Activated naive CD8-positive, alpha-beta T cell treated with anti-CD3 and anti-CD28 coated beads, Interleukin-2, amount 10 ng/mL, durations not matched to agents 7 days and 5 days (primary cell): ENCODE measurements at regions not wholly inside any gene's neighbourhood (a gene's known extent, or its start where the extent isn't known, plus 50 kb on each side); places are given as distances from the start of the nearest gene placed in this dataset.

Experiments used
- ATAC-seq: fragments of 150-1000 bp; cut with Tn5 transposase; one replicate; pipeline ENCODE4 v1.10.0; 2021; ENCODE audit warnings: low read depth, moderate library complexity
- POLR2A ChIA-PET: fragments of 350-600 bp; sonication (Branson Sonifier 250); formaldehyde crosslinking; loops from one replicate; lab custom pipeline; 2021; ENCODE audit warnings: antibody characterized with exemption; lab: Charles Lee
- DNase-seq: peaks from one replicate; pipeline ENCODE4 v3.0.0; 2021
- H3K27ac Mint-ChIP-seq: one replicate; pipeline ENCODE4 v1.8.0; 2022; ENCODE audit warnings: mild to moderate bottlenecking, mixed read lengths
- H3K27me3 Mint-ChIP-seq: one replicate; pipeline ENCODE4 v1.8.0; 2022; ENCODE audit warnings: mild to moderate bottlenecking, moderate library complexity, mixed read lengths
- H3K36me3 Mint-ChIP-seq: one replicate; pipeline ENCODE4 v1.8.0; 2021; ENCODE audit warnings: mild to moderate bottlenecking, mixed read lengths
- H3K4me1 Mint-ChIP-seq: one replicate; pipeline ENCODE4 v1.8.0; 2021; ENCODE audit warnings: mixed read lengths
- H3K4me3 Mint-ChIP-seq: one replicate; pipeline ENCODE4 v1.8.0; 2022; ENCODE audit warnings: mild to moderate bottlenecking, moderate library complexity, mixed read lengths
- H3K9me3 Mint-ChIP-seq: one replicate; pipeline ENCODE4 v1.8.0; 2021; ENCODE audit warnings: mixed read lengths

DNA sequence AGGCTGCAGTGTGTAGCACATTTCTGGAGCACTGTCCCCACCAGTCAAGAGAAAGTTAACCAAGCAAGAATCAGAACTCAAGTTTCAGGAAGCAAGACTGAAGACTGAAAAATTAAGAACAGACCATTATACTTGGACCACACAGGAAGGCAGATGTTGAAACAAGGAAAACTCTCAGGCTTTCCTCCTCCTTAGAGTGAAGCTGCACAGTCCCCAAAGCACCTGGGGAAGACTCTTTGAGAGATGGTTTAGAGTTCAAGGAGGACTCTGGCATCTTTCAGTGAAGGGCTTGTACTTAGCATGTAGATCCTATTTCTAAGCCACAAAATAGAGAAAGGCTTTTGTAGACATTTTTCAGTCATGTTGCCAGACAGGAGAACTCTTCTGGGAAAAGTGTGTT is 113.7 kb upstream of the KCTD3 start:
- DNase-seq (no peak), ATAC-seq (no peak)
- H3K36me3 Mint-ChIP-seq: no peaks in the 10 kb centered on the region
- H3K4me1 Mint-ChIP-seq: no peaks in the 10 kb centered on the region
- H3K27me3 Mint-ChIP-seq: no peaks in the 10 kb centered on the region
- H3K9me3 Mint-ChIP-seq: no peaks in the 10 kb centered on the region
- H3K4me3 Mint-ChIP-seq: no peak overlapping the region
- POLR2A ChIA-PET: no interaction called here
- H3K27ac Mint-ChIP-seq: no peak overlapping the region

DNA sequence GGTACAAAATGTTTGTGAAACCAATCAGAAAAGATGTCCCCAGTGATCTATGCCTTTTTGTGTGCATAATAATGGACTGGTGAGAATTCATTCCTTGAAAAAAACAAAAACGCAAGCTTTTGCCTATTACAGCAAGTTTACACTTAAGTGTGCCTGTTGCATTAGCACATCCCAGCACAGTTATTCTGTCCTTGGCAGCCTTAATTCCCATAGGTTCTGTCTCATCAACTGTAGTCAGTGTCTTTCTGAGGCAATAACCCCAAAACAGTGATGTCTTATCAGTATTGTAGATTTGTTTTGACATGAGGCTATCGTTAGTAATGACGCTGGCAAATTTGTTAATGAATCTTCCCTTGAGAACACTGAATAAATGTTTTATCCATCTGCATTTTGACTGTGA is 109.9 kb upstream of the KCTD3 start:
- H3K4me1 Mint-ChIP-seq: no peaks in the 10 kb centered on the region
- H3K9me3 Mint-ChIP-seq: no peaks in the 10 kb centered on the region
- ATAC-seq: no peak
- DNase-seq: no peak
- no peaks in the 10 kb centered on the region for H3K27me3 Mint-ChIP-seq
- no peak overlapping the region for H3K4me3 Mint-ChIP-seq
- no peaks in the 10 kb centered on the region for H3K36me3 Mint-ChIP-seq
- POLR2A ChIA-PET: no interaction called here
- no peak overlapping the region for H3K27ac Mint-ChIP-seq

DNA sequence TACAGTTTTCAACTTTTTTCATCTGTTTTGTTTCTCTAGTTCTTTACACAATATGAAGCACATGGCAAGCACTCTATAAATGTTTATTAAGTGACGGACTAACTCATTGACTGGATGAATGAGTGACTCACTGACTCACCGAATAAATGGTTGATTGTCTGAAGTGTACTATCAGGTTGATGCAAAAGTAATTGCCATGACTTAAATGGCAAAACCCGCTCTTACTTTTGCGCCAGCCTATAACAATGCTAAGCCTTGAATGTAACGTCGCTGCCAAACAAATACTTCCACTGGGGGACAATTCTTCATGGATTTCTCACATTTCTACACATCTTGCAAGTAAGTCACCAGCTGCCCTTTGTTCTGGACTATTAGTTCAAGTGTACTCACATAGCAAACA is 109.0 kb upstream of the KCTD3 start:
- Mint-ChIP-seq H3K9me3 (no peaks in the 10 kb centered on the region), H3K4me1 (no peaks in the 10 kb centered on the region), H3K36me3 (no peaks in the 10 kb centered on the region), H3K27me3 (no peaks in the 10 kb centered on the region), H3K27ac (no peak overlapping the region), H3K4me3 (no peak overlapping the region)
- ATAC-seq (no peak), DNase-seq (no peak)
- POLR2A ChIA-PET: no interaction called here

DNA sequence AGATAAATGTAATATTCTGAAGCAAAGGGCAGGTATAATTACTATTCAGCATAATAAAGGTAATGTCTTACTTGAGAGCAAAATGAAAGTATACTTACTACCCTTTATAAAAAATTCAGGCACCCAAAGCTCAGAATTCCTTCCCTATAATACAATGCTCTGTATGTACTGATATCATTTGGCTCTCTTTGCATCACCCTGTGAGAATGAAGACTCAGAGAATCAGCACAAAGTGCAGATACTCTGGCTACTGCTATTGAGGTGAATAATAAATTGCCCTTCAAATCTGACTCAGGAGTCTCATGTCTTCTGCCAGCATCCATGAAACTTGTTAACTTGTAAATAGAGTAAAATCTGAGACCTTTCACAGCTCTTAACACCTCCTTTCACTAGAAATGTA is 108.5 kb upstream of the KCTD3 start:
- H3K36me3 Mint-ChIP-seq: no peaks in the 10 kb centered on the region
- H3K27ac Mint-ChIP-seq: no peak overlapping the region
- no peak overlapping the region for H3K4me3 Mint-ChIP-seq
- POLR2A ChIA-PET: no interaction called here
- H3K4me1 Mint-ChIP-seq: no peaks in the 10 kb centered on the region
- H3K27me3 Mint-ChIP-seq: no peaks in the 10 kb centered on the region
- ATAC-seq (no peak), DNase-seq (no peak)
- H3K9me3 Mint-ChIP-seq: no peaks in the 10 kb centered on the region

DNA sequence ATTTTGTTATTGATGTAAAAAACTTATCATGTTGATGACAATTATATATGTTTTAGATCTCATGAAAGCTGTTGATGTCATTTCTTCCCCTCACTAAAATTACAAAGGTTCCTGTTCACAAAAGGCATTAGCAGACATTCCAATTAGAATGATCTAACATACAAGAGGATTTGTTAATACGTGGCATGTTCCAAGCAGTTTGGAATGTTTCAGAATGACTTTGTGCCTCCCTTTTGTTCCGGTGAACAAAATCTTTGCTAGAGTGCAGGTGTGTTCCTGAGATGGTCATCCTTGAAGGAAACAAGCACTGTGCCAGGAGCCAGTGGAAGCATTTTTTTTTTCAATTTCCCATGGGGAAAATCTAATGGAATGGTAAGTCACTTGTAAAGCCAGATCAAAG is 108.0 kb upstream of the KCTD3 start:
- H3K27me3 Mint-ChIP-seq: no peaks in the 10 kb centered on the region
- no peak for ATAC-seq
- DNase-seq: no peak
- no peak overlapping the region for H3K27ac Mint-ChIP-seq
- POLR2A ChIA-PET: no interaction called here
- H3K36me3 Mint-ChIP-seq: no peaks in the 10 kb centered on the region
- H3K4me3 Mint-ChIP-seq: no peak overlapping the region
- H3K4me1 Mint-ChIP-seq: no peaks in the 10 kb centered on the region
- H3K9me3 Mint-ChIP-seq: no peaks in the 10 kb centered on the region

DNA sequence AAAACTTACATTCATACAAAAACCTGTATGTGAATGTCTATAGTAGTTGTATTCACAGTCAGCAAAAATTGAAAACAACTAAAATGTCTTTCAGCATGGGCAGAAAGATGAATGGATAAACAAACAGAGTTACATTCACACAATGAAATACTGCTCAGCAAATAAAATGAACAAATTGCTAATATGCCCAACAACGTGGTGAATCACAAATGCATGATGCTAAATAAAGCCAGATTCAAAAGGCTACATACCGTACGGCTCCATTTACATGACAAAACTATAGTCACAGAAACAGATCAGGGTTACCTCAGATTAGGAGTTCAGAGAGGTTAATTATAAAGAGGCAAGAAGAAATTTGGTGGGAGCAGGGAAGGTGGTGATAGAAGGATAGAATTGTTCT is 100.7 kb upstream of the KCTD3 start:
- H3K27ac Mint-ChIP-seq: no peak overlapping the region
- DNase-seq (no peak), ATAC-seq (no peak)
- POLR2A ChIA-PET: no interaction called here
- H3K36me3 Mint-ChIP-seq: no peaks in the 10 kb centered on the region
- no peaks in the 10 kb centered on the region for H3K9me3 Mint-ChIP-seq
- H3K4me3 Mint-ChIP-seq: no peak overlapping the region
- no peaks in the 10 kb centered on the region for H3K4me1 Mint-ChIP-seq
- H3K27me3 Mint-ChIP-seq: no peaks in the 10 kb centered on the region

DNA sequence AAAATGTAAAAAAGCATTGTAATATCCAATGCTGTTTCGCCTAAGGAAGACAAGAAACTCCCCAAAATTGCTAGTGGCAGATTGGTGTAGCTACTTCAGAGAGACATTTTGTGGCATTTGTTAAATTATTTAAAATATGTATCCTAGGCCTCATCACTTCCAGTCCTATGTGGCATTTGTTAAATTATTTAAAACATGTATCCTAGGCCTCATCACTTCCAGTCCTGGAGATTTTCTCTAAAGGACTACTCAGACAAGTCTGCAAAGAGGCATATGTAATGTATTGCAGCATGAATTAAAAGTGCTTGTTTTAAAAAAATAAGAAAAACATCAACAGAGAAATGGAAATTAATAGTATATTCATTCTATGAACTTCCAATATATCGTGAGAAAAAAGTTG is 95.6 kb upstream of the KCTD3 start:
- H3K27me3 Mint-ChIP-seq: no peaks in the 10 kb centered on the region
- no peak overlapping the region for H3K4me3 Mint-ChIP-seq
- H3K9me3 Mint-ChIP-seq: no peaks in the 10 kb centered on the region
- ATAC-seq (no peak), DNase-seq (no peak)
- no peaks in the 10 kb centered on the region for H3K4me1 Mint-ChIP-seq
- no peak overlapping the region for H3K27ac Mint-ChIP-seq
- no peaks in the 10 kb centered on the region for H3K36me3 Mint-ChIP-seq
- POLR2A ChIA-PET: no interaction called here

DNA sequence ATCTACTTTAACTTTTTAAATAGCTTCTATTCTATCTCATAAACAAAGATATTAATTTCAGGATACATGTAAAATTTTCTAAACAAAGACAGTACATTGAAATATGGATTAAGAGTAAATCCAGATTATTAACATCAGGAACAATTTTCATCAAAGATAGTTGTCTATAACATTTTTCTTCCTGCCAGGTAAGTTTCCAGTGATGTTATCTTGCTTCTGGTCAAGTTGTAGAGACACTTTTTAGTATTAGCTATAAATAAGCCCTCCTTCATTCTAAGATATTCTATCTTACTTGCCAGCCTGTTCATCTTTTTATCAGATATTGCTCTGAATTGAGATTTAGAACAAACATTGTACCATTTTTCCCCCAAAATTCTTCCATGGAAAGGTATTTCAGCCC is 94.4 kb upstream of the KCTD3 start:
- POLR2A ChIA-PET: no interaction called here
- H3K4me3 Mint-ChIP-seq: no peak overlapping the region
- H3K27ac Mint-ChIP-seq: no peak overlapping the region
- no peak for ATAC-seq
- H3K4me1 Mint-ChIP-seq: no peaks in the 10 kb centered on the region
- H3K9me3 Mint-ChIP-seq: no peaks in the 10 kb centered on the region
- no peaks in the 10 kb centered on the region for H3K36me3 Mint-ChIP-seq
- H3K27me3 Mint-ChIP-seq: no peaks in the 10 kb centered on the region
- no peak for DNase-seq

DNA sequence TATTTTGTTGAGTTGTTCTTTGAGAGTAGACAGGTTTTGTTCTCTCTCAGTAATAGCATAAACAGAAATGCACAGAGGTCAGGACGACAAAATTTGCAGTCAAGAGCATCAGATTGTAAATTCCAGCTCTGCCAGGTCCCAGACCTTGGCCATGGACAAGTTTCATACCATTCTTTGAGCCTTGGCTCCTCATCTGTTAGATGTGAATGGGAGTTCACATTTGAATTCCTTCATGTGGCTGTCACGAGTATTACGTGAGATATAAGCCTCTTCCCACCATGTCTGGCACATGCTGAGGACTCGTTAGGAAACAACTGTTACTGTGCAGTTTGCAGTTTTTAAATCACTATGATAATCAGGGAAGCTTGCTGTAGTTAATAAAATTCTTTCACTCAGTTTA is 93.2 kb upstream of the KCTD3 start:
- DNase-seq (no peak), ATAC-seq (no peak)
- H3K36me3 Mint-ChIP-seq: no peaks in the 10 kb centered on the region
- POLR2A ChIA-PET: no interaction called here
- H3K27ac Mint-ChIP-seq: no peak overlapping the region
- no peaks in the 10 kb centered on the region for H3K27me3 Mint-ChIP-seq
- no peaks in the 10 kb centered on the region for H3K9me3 Mint-ChIP-seq
- no peak overlapping the region for H3K4me3 Mint-ChIP-seq
- H3K4me1 Mint-ChIP-seq: no peaks in the 10 kb centered on the region

DNA sequence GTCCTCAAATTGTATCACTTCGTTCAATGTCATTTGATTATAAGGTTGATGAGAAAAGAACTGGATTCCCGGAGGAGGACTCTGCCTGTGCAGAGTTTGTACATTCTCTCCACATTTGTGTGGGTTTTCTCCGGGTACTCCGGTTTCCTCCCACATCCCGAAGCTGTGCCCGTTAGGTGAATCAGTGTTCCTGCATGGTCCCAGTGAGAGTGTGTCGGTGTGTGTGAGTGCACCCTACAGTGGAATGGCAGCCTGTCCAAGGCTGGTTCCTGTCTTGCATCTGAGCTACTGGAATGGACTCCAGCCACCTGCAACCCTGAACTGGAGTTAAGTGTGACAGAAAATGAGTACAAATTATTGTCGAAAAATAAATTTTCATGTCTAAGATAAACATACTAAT is 92.2 kb upstream of the KCTD3 start:
- no peak for ATAC-seq
- Mint-ChIP-seq H3K4me3 (no peak overlapping the region), H3K9me3 (no peaks in the 10 kb centered on the region), H3K4me1 (no peaks in the 10 kb centered on the region), H3K27ac (no peak overlapping the region), H3K27me3 (no peaks in the 10 kb centered on the region), H3K36me3 (no peaks in the 10 kb centered on the region)
- POLR2A ChIA-PET: no interaction called here
- no peak for DNase-seq

DNA sequence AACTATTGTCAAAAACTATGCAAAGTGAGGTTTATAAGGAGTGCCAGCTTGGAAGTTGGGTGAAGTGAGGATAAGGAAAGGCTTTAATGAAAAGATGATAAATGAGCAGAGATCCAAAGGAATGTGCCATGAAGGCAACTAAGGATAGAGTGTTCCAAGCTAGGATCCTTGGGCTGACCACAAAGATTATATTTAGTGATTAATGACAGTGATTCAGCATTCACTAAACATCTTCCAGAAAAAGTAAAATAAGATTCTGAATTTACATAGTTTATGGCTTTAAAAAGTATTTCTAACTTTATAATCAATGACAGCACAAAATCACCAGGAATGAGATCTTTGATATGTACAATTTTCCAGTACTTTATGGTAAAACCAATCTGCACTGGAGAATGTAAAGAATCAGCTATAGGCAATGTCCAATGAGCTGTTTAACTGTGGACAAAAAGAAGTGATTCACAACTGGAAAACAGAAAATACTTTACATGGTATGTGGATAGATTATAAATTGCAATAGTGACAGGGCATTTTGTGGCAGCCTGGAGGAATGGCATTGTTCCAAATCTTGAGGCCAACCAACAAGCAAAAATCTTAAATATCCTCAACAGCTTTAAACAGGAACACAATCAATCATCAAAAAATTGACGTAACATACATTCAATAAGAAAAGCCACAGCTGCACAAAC is 91.2 kb upstream of the KCTD3 start:
- no peaks in the 10 kb centered on the region for H3K36me3 Mint-ChIP-seq
- no peaks in the 10 kb centered on the region for H3K27me3 Mint-ChIP-seq
- no peaks in the 10 kb centered on the region for H3K9me3 Mint-ChIP-seq
- H3K4me3 Mint-ChIP-seq: no peak overlapping the region
- ATAC-seq (no peak), DNase-seq (no peak)
- no peaks in the 10 kb centered on the region for H3K4me1 Mint-ChIP-seq
- POLR2A ChIA-PET: no interaction called here
- H3K27ac Mint-ChIP-seq: no peak overlapping the region

DNA sequence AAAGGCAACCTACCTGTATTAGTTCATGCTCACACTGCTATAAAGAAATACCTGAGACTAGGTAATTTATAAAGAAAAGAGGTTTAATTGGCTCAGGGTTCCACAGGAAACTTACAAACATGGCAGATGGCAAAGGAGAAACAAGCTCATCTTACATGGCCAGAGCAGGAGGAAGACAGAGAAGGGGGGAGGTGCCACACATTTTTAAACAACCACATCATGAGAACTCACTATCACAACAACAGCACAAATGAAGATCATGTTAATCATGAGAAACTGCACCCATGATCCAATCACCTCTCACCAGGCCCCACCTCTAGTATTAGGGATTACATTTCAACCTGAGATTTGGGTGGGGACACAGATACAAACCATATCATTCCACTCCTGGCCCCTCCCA is 90.6 kb upstream of the KCTD3 start:
- H3K9me3 Mint-ChIP-seq: no peaks in the 10 kb centered on the region
- DNase-seq: no peak
- POLR2A ChIA-PET: no interaction called here
- H3K4me3 Mint-ChIP-seq: no peak overlapping the region
- H3K4me1 Mint-ChIP-seq: no peaks in the 10 kb centered on the region
- no peak overlapping the region for H3K27ac Mint-ChIP-seq
- no peak for ATAC-seq
- H3K27me3 Mint-ChIP-seq: no peaks in the 10 kb centered on the region
- no peaks in the 10 kb centered on the region for H3K36me3 Mint-ChIP-seq

DNA sequence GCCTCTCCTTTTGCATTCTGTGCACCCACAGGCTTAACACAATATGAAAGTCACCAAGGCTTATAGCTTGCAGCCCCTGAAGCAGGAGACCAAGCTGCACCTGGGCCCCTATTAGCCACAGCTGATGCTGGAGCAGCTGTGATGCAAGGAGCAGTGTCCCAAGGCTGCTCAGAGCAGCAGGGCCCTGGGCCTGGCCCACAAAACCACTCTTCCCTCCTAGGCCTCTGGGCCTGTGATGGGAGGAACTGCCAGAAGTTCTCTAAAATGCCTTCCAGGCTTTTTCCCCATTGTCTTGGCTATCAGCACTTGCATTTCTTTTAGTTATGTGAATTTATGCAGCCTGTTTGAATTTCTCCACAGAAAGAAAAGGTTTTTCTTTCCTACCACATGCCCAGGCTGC is 89.5 kb upstream of the KCTD3 start:
- Mint-ChIP-seq H3K4me3 (no peak overlapping the region), H3K4me1 (no peaks in the 10 kb centered on the region), H3K36me3 (no peaks in the 10 kb centered on the region), H3K9me3 (no peaks in the 10 kb centered on the region), H3K27me3 (no peaks in the 10 kb centered on the region), H3K27ac (no peak overlapping the region)
- POLR2A ChIA-PET: no interaction called here
- DNase-seq (no peak), ATAC-seq (no peak)

DNA sequence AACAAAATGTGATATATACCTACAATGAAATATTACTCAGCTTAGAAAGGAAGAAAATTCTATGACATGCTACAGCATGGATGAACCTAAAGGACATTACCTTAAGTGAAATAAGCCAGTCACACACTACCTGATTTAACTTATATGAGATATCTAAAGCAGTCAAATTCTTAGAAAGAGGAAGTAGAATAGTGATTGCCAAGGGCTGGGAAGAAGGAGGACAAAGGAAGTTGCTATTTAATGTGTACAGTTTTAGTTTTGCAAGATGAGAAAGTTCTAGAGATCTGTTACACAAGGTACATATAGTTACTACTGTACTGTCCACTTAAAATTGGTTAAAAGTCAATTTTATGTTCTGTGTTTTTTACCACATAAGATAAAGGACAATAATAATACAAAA is 87.5 kb upstream of the KCTD3 start:
- H3K27me3 Mint-ChIP-seq: no peaks in the 10 kb centered on the region
- H3K9me3 Mint-ChIP-seq: no peaks in the 10 kb centered on the region
- H3K4me1 Mint-ChIP-seq: no peaks in the 10 kb centered on the region
- no peak overlapping the region for H3K4me3 Mint-ChIP-seq
- H3K36me3 Mint-ChIP-seq: no peaks in the 10 kb centered on the region
- H3K27ac Mint-ChIP-seq: no peak overlapping the region
- POLR2A ChIA-PET: no interaction called here
- no peak for ATAC-seq
- DNase-seq: no peak

DNA sequence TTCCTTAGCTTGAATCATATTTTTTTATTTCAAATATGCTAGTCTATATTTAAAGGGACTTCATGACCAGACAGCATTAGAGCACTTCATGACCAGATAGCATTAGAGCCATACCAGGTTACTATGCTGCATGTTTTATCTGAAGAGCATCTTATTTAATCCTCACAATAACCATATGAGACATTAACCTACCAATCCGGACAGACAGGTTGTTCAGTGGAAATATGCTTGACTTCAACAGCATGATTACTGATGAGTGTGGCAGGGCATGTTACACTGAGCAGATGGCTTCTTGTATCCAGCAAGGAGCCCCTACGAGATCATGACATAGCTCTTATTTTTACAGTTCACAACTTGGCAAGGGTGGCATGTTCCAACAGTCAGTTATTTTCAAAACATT is 85.0 kb upstream of the KCTD3 start:
- no peaks in the 10 kb centered on the region for H3K9me3 Mint-ChIP-seq
- H3K4me3 Mint-ChIP-seq: no peak overlapping the region

More for the DNA sequence above, 85.0 kb upstream of the KCTD3 start:
- H3K27ac Mint-ChIP-seq: no peak overlapping the region
- no peaks in the 10 kb centered on the region for H3K4me1 Mint-ChIP-seq
- POLR2A ChIA-PET: no interaction called here
- H3K27me3 Mint-ChIP-seq: no peaks in the 10 kb centered on the region
- no peak for ATAC-seq
- DNase-seq: no peak
- H3K36me3 Mint-ChIP-seq: no peaks in the 10 kb centered on the region
